ENCODE measurements at regions not wholly inside any gene's neighbourhood (a gene's known extent, or its start where the extent isn't known, plus 50 kb on each side); places are given as distances from the start of the nearest gene placed in this dataset.
"Not testable (repeated sequence)": the region's sequence is repeated elsewhere in the genome, so short reads cannot be mapped to it uniquely, and the experiment has no call there.

GRCh38 chr15:70248116-70249025, 150.7 kb upstream of the TLE3 start:
- DNase-seq (ENCODE audit: low spot score) = no peak

GRCh38 chr15:70247281-70247680, 149.6 kb upstream of the TLE3 start:
- no peak for DNase-seq (ENCODE audit: low spot score)

GRCh38 chr15:70246623-70247220, 149.0 kb upstream of the TLE3 start:
- DNase-seq (ENCODE audit: low spot score) = no peak

GRCh38 chr15:70245932-70246622, 148.4 kb upstream of the TLE3 start:
- DNase-seq (ENCODE audit: low spot score) = peak; percentile 68

GRCh38 chr15:70244978-70245542, 147.3 kb upstream of the TLE3 start:
- no peak for DNase-seq (ENCODE audit: low spot score)

GRCh38 chr15:70243686-70244540, 146.2 kb upstream of the TLE3 start:
- no peak for DNase-seq (ENCODE audit: low spot score)

- no peak for DNase-seq (ENCODE audit: low spot score)
Observed at GRCh38 chr15:70242951-70243685, 145.4 kb upstream of the TLE3 start.

GRCh38 chr15:70241561-70242320, 144.0 kb upstream of the TLE3 start:
- no peak for DNase-seq (ENCODE audit: low spot score)

GRCh38 chr15:70240820-70241430, 143.2 kb upstream of the TLE3 start:
- no peak for DNase-seq (ENCODE audit: low spot score)

GRCh38 chr15:70240082-70240481, 142.4 kb upstream of the TLE3 start:
- no peak for DNase-seq (ENCODE audit: low spot score)

GRCh38 chr15:70238917-70239316, 141.2 kb upstream of the TLE3 start:
- no peak for DNase-seq (ENCODE audit: low spot score)

GRCh38 chr15:70237626-70238025, 139.9 kb upstream of the TLE3 start:
- no peak for DNase-seq (ENCODE audit: low spot score)

GRCh38 chr15:70236341-70237086, 138.8 kb upstream of the TLE3 start:
- peak; percentile 87 for DNase-seq (ENCODE audit: low spot score)

GRCh38 chr15:70235347-70235746, 137.6 kb upstream of the TLE3 start:
- DNase-seq (ENCODE audit: low spot score) = peak; percentile 44

GRCh38 chr15:70234256-70234905, 136.7 kb upstream of the TLE3 start:
- DNase-seq (ENCODE audit: low spot score) = peak; percentile 82

- no peak for DNase-seq (ENCODE audit: low spot score)
Observed at GRCh38 chr15:70231484-70231883, 133.8 kb upstream of the TLE3 start.

- not testable (repeated sequence) for DNase-seq (ENCODE audit: low spot score)
Observed at GRCh38 chr15:70227918-70228317, 130.2 kb upstream of the TLE3 start.

GRCh38 chr15:70227147-70227546, 129.4 kb upstream of the TLE3 start:
- DNase-seq (ENCODE audit: low spot score) = no peak
